Stimulated activated naive CD8-positive, alpha-beta T cell treated with anti-CD3 and anti-CD28 coated beads, Interleukin-15, Interleukin-2, amounts not matched to agents 100 ng/mL and 50 ng/mL, for 24 hours (primary cell): ENCODE measurements at regions not wholly inside any gene's neighbourhood (a gene's known extent, or its start where the extent isn't known, plus 50 kb on each side); places are given as distances from the start of the nearest gene placed in this dataset.

Experiments used
- H3K27ac Mint-ChIP-seq: one replicate; pipeline ENCODE4 v1.8.0; 2021; ENCODE audit warnings: mild to moderate bottlenecking, mixed read lengths
- H3K27me3 Mint-ChIP-seq: one replicate; pipeline ENCODE4 v1.8.0; 2021; ENCODE audit warnings: mixed read lengths
- H3K36me3 Mint-ChIP-seq: one replicate; pipeline ENCODE4 v1.8.0; 2021; ENCODE audit warnings: low read depth, mixed read lengths
- H3K4me1 Mint-ChIP-seq: one replicate; pipeline ENCODE4 v1.8.0; 2021; ENCODE audit warnings: low read depth, mixed read lengths
- H3K4me3 Mint-ChIP-seq: one replicate; pipeline ENCODE4 v1.8.0; 2021; ENCODE audit warnings: mild to moderate bottlenecking, mixed read lengths
- H3K9me3 Mint-ChIP-seq: one replicate; pipeline ENCODE4 v1.8.0; 2021; ENCODE audit warnings: mixed read lengths

- Mint-ChIP-seq H3K4me1 (peaks cover 12% of the 10 kb centered on the region), H3K36me3 (peaks cover 63% of the 10 kb centered on the region), H3K27ac (no peak overlapping the region), H3K4me3 (no peak overlapping the region), H3K27me3 (no peaks in the 10 kb centered on the region), H3K9me3 (no peaks in the 10 kb centered on the region)
Measured at GRCh38 chr22:26781062-26781461, 123.7 kb downstream of the MIAT start.

GRCh38 chr22:26781596-26781995, 124.2 kb downstream of the MIAT start:
- peaks cover 15% of the 10 kb centered on the region for H3K4me1 Mint-ChIP-seq
- H3K9me3 Mint-ChIP-seq = no peaks in the 10 kb centered on the region
- no peaks in the 10 kb centered on the region for H3K27me3 Mint-ChIP-seq
- peaks cover 61% of the 10 kb centered on the region for H3K36me3 Mint-ChIP-seq
- H3K27ac Mint-ChIP-seq = no peak overlapping the region
- H3K4me3 Mint-ChIP-seq = no peak overlapping the region

- peaks cover 50% of the 10 kb centered on the region for H3K36me3 Mint-ChIP-seq
Measured at GRCh38 chr22:26783885-26784284, 126.5 kb downstream of the MIAT start.

GRCh38 chr22:26784772-26785171, 127.4 kb downstream of the MIAT start:
- peaks cover 18% of the 10 kb centered on the region for H3K4me1 Mint-ChIP-seq
- peaks cover 48% of the 10 kb centered on the region for H3K36me3 Mint-ChIP-seq

More at GRCh38 chr22:26783885-26784284, 126.5 kb downstream of the MIAT start:
- H3K4me3 Mint-ChIP-seq = no peak overlapping the region
- no peaks in the 10 kb centered on the region for H3K27me3 Mint-ChIP-seq
- H3K27ac Mint-ChIP-seq = no peak overlapping the region
- H3K4me1 Mint-ChIP-seq = peaks cover 18% of the 10 kb centered on the region
- H3K9me3 Mint-ChIP-seq = no peaks in the 10 kb centered on the region

GRCh38 chr22:26785932-26786331, 128.5 kb downstream of the MIAT start:
- peaks cover 47% of the 10 kb centered on the region for H3K36me3 Mint-ChIP-seq
- H3K27ac Mint-ChIP-seq = peak overlapping the region; percentile 21
- H3K4me3 Mint-ChIP-seq = no peak overlapping the region
- peaks cover 18% of the 10 kb centered on the region for H3K4me1 Mint-ChIP-seq
- H3K9me3 Mint-ChIP-seq = no peaks in the 10 kb centered on the region
- H3K27me3 Mint-ChIP-seq = no peaks in the 10 kb centered on the region

More at GRCh38 chr22:26784772-26785171, 127.4 kb downstream of the MIAT start:
- Mint-ChIP-seq H3K9me3 (no peaks in the 10 kb centered on the region), H3K27me3 (no peaks in the 10 kb centered on the region), H3K4me3 (no peak overlapping the region), H3K27ac (no peak overlapping the region)

- H3K27ac Mint-ChIP-seq = no peak overlapping the region
- no peak overlapping the region for H3K4me3 Mint-ChIP-seq
- H3K36me3 Mint-ChIP-seq = peaks cover 49% of the 10 kb centered on the region
- H3K9me3 Mint-ChIP-seq = no peaks in the 10 kb centered on the region
- no peaks in the 10 kb centered on the region for H3K27me3 Mint-ChIP-seq
- H3K4me1 Mint-ChIP-seq = peaks cover 18% of the 10 kb centered on the region
Measured at GRCh38 chr22:26786398-26786797, 129.0 kb downstream of the MIAT start.

GRCh38 chr22:26789951-26790350, 132.6 kb downstream of the MIAT start:
- H3K36me3 Mint-ChIP-seq = peaks cover 49% of the 10 kb centered on the region
- H3K4me3 Mint-ChIP-seq = no peak overlapping the region
- H3K9me3 Mint-ChIP-seq = no peaks in the 10 kb centered on the region
- peaks cover 16% of the 10 kb centered on the region for H3K4me1 Mint-ChIP-seq
- no peaks in the 10 kb centered on the region for H3K27me3 Mint-ChIP-seq
- no peak overlapping the region for H3K27ac Mint-ChIP-seq

GRCh38 chr22:26792522-26792921, 135.1 kb downstream of the MIAT start:
- H3K4me3 Mint-ChIP-seq = no peak overlapping the region
- peaks cover 47% of the 10 kb centered on the region for H3K36me3 Mint-ChIP-seq
- H3K9me3 Mint-ChIP-seq = no peaks in the 10 kb centered on the region
- no peaks in the 10 kb centered on the region for H3K27me3 Mint-ChIP-seq
- H3K4me1 Mint-ChIP-seq = no peaks in the 10 kb centered on the region
- no peak overlapping the region for H3K27ac Mint-ChIP-seq

GRCh38 chr22:26796785-26797184, 139.4 kb downstream of the MIAT start:
- H3K9me3 Mint-ChIP-seq = no peaks in the 10 kb centered on the region
- no peaks in the 10 kb centered on the region for H3K4me1 Mint-ChIP-seq
- H3K27ac Mint-ChIP-seq = no peak overlapping the region
- H3K4me3 Mint-ChIP-seq = no peak overlapping the region
- H3K27me3 Mint-ChIP-seq = no peaks in the 10 kb centered on the region
- peaks cover 23% of the 10 kb centered on the region for H3K36me3 Mint-ChIP-seq

- Mint-ChIP-seq H3K4me3 (no peak overlapping the region), H3K27ac (no peak overlapping the region), H3K9me3 (no peaks in the 10 kb centered on the region), H3K36me3 (peaks cover 15% of the 10 kb centered on the region), H3K4me1 (no peaks in the 10 kb centered on the region), H3K27me3 (no peaks in the 10 kb centered on the region)
Measured at GRCh38 chr22:26797910-26798309, 140.5 kb downstream of the MIAT start.

- Mint-ChIP-seq H3K27ac (no peak overlapping the region), H3K36me3 (peaks cover 10% of the 10 kb centered on the region), H3K27me3 (no peaks in the 10 kb centered on the region), H3K9me3 (no peaks in the 10 kb centered on the region), H3K4me3 (no peak overlapping the region), H3K4me1 (no peaks in the 10 kb centered on the region)
Measured at GRCh38 chr22:26798462-26799065, 141.2 kb downstream of the MIAT start.

- H3K9me3 Mint-ChIP-seq = no peaks in the 10 kb centered on the region
- no peak overlapping the region for H3K27ac Mint-ChIP-seq
- H3K27me3 Mint-ChIP-seq = no peaks in the 10 kb centered on the region
- H3K36me3 Mint-ChIP-seq = no peaks in the 10 kb centered on the region
- H3K4me1 Mint-ChIP-seq = no peaks in the 10 kb centered on the region
- no peak overlapping the region for H3K4me3 Mint-ChIP-seq
Measured at GRCh38 chr22:26800858-26801257, 143.5 kb downstream of the MIAT start.

GRCh38 chr22:26801449-26801848, 144.1 kb downstream of the MIAT start:
- no peaks in the 10 kb centered on the region for H3K36me3 Mint-ChIP-seq

GRCh38 chr22:26804315-26804714, 146.9 kb downstream of the MIAT start:
- Mint-ChIP-seq H3K27ac (no peak overlapping the region), H3K4me1 (no peaks in the 10 kb centered on the region), H3K4me3 (no peak overlapping the region), H3K36me3 (peaks cover 4% of the 10 kb centered on the region), H3K27me3 (no peaks in the 10 kb centered on the region), H3K9me3 (no peaks in the 10 kb centered on the region)

More at GRCh38 chr22:26801449-26801848, 144.1 kb downstream of the MIAT start:
- no peaks in the 10 kb centered on the region for H3K27me3 Mint-ChIP-seq
- H3K4me1 Mint-ChIP-seq = no peaks in the 10 kb centered on the region
- no peaks in the 10 kb centered on the region for H3K9me3 Mint-ChIP-seq
- H3K4me3 Mint-ChIP-seq = no peak overlapping the region
- H3K27ac Mint-ChIP-seq = no peak overlapping the region

- H3K27me3 Mint-ChIP-seq = no peaks in the 10 kb centered on the region
- H3K4me1 Mint-ChIP-seq = no peaks in the 10 kb centered on the region
- H3K4me3 Mint-ChIP-seq = no peak overlapping the region
- no peaks in the 10 kb centered on the region for H3K9me3 Mint-ChIP-seq
- peaks cover 4% of the 10 kb centered on the region for H3K36me3 Mint-ChIP-seq
- H3K27ac Mint-ChIP-seq = no peak overlapping the region
Measured at GRCh38 chr22:26804911-26805539, 147.6 kb downstream of the MIAT start.
